ENCODE measurements at regions not wholly inside any gene's neighbourhood (a gene's known extent, or its start where the extent isn't known, plus 50 kb on each side); places are given as distances from the start of the nearest gene placed in this dataset.

- TF ChIP-seq CTCF (IDR thresholded peaks at IDR 0.05 in 8 of 11, conservative IDR thresholded peaks at IDR 0.05 in 3 of 11) (no peak), POLR2A (IDR thresholded peaks at IDR 0.05) (no peak), POLR2AphosphoS5 (IDR thresholded peaks at IDR 0.05) (no peak)
These were observed 158.1 kb downstream of the GALR1 start for GRCh38 chr18:77407733-77408132.

All from spleen (tissue), 7 donors.